ENCODE measurements at regions not wholly inside any gene's neighbourhood (a gene's known extent, or its start where the extent isn't known, plus 50 kb on each side); places are given as distances from the start of the nearest gene placed in this dataset.

- Histone ChIP-seq H3K4me3 (no peak overlapping the region), H3K27ac (no peak overlapping the region), H3K27me3 (no peaks in the 10 kb centered on the region), H3K9me3 (no peaks in the 10 kb centered on the region), H3K36me3 (replicated peaks in 1 of 2; ENCODE audit: insufficient read depth in 1 of 2, low read depth in 2 of 2) (no peaks in the 10 kb centered on the region), H3K4me1 (no peaks in the 10 kb centered on the region)
- no peak for DNase-seq
- TF ChIP-seq, protein P1, sequence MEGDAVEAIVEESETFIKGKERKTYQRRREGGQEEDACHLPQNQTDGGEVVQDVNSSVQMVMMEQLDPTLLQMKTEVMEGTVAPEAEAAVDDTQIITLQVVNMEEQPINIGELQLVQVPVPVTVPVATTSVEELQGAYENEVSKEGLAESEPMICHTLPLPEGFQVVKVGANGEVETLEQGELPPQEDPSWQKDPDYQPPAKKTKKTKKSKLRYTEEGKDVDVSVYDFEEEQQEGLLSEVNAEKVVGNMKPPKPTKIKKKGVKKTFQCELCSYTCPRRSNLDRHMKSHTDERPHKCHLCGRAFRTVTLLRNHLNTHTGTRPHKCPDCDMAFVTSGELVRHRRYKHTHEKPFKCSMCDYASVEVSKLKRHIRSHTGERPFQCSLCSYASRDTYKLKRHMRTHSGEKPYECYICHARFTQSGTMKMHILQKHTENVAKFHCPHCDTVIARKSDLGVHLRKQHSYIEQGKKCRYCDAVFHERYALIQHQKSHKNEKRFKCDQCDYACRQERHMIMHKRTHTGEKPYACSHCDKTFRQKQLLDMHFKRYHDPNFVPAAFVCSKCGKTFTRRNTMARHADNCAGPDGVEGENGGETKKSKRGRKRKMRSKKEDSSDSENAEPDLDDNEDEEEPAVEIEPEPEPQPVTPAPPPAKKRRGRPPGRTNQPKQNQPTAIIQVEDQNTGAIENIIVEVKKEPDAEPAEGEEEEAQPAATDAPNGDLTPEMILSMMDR (IDR thresholded peaks at IDR 0.05) = no peak
- TF ChIP-seq POLR2A (IDR thresholded peaks at IDR 0.05) = no peak
- intact Hi-C loops (cut with DNase I) = no loop called here
- 71 to 85% methylated on average over 9 of the region's 9 CpGs for WGBS, 2 donors
- ATAC-seq = no peak
Observed at GRCh38 chr14:40784860-40785259, 821.8 kb upstream of the LRFN5 start.

DNA sequence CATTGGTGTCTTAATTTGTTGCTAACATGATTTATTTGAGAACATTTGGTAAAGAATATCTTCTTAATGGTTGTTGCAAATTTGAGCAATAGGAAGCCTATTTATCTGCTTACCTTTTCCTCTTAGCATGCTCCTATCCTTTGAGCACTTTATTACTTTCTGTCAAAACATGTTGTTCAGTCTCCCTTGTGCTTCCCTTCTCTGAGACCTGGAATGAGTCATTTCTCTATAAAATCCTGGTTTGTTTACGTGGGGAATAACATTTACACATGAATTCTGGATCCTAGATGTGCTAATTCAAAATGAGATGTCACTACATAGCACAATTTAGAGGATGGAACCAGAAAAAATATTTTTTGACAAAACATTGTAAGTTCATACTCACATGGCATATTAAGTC lies 844.0 kb upstream of the LRFN5 start:
- 26 to 38% methylated on average over 1 of the region's 1 CpG for WGBS, 2 donors
- intact Hi-C loops (cut with DNase I) = no loop called here
- TF ChIP-seq, protein P1 (IDR thresholded peaks at IDR 0.05) = no peak
- no peak for TF ChIP-seq POLR2A (IDR thresholded peaks at IDR 0.05)

GRCh38 chr14:40762177-40762576 lies 844.5 kb upstream of the LRFN5 start:
- no peak for DNase-seq
- Histone ChIP-seq H3K4me1 (no peaks in the 10 kb centered on the region), H3K4me3 (no peak overlapping the region), H3K27ac (no peak overlapping the region), H3K9me3 (no peaks in the 10 kb centered on the region), H3K36me3 (replicated peaks in 1 of 2; ENCODE audit: insufficient read depth in 1 of 2, low read depth in 2 of 2) (no peaks in the 10 kb centered on the region), H3K27me3 (no peaks in the 10 kb centered on the region)
- no peak for ATAC-seq
- no peak for TF ChIP-seq POLR2A (IDR thresholded peaks at IDR 0.05)
- TF ChIP-seq, protein P1 (IDR thresholded peaks at IDR 0.05) = no peak
- WGBS, 2 donors = 47 to 57% methylated on average over 2 of the region's 2 CpGs
- intact Hi-C loops (cut with DNase I) = no loop called here

More for the DNA sequence above, 844.0 kb upstream of the LRFN5 start:
- Histone ChIP-seq H3K4me1 (no peaks in the 10 kb centered on the region), H3K27ac (no peak overlapping the region), H3K4me3 (no peak overlapping the region), H3K9me3 (no peaks in the 10 kb centered on the region), H3K27me3 (no peaks in the 10 kb centered on the region), H3K36me3 (replicated peaks in 1 of 2; ENCODE audit: insufficient read depth in 1 of 2, low read depth in 2 of 2) (no peaks in the 10 kb centered on the region)
- DNase-seq (no peak), ATAC-seq (no peak)

- no peak overlapping the region for H3K27ac ChIP-seq
- no peak for DNase-seq
- no peak for ATAC-seq
- no peak overlapping the region for H3K4me3 ChIP-seq
- no peaks in the 10 kb centered on the region for H3K27me3 ChIP-seq
- no peaks in the 10 kb centered on the region for H3K9me3 ChIP-seq
- H3K36me3 ChIP-seq (replicated peaks in 1 of 2; ENCODE audit: insufficient read depth in 1 of 2, low read depth in 2 of 2) = no peaks in the 10 kb centered on the region
- no peaks in the 10 kb centered on the region for H3K4me1 ChIP-seq
- intact Hi-C loops (cut with DNase I) = no loop called here
- TF ChIP-seq, protein P1 (IDR thresholded peaks at IDR 0.05) = no peak
- TF ChIP-seq POLR2A (IDR thresholded peaks at IDR 0.05) = no peak
Observed at GRCh38 chr14:40760704-40761103, 846.0 kb upstream of the LRFN5 start.

DNA sequence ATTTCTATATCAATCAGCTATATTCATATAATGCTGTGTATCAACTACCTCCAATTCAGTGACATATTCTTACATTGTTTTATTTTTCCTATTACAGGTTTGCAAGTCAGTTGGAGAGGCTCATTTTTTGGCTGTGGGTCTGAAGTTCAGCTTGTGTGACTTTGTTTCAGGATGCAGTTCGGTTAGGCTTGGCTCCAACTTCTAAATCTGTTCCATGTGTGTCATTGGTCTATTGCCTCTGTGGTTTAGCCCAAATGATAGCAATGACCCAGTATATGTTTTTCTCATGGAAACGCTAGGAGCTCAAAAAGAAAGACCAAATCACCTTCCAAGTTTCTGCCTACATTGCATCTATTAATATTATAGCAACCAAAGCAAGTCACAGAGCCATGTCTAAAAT lies 848.6 kb upstream of the LRFN5 start:
- TF ChIP-seq POLR2A (IDR thresholded peaks at IDR 0.05) = no peak
- TF ChIP-seq, protein P1 (IDR thresholded peaks at IDR 0.05) = no peak
- Histone ChIP-seq H3K4me3 (no peak overlapping the region), H3K36me3 (replicated peaks in 1 of 2; ENCODE audit: insufficient read depth in 1 of 2, low read depth in 2 of 2) (no peaks in the 10 kb centered on the region), H3K9me3 (no peaks in the 10 kb centered on the region), H3K27me3 (no peaks in the 10 kb centered on the region), H3K27ac (no peak overlapping the region), H3K4me1 (no peaks in the 10 kb centered on the region)
- 45 to 52% methylated on average over 2 of the region's 2 CpGs for WGBS, 2 donors
- DNase-seq (no peak), ATAC-seq (no peak)
- intact Hi-C loops (cut with DNase I) = no loop called here
